ENCODE measurements at regions not wholly inside any gene's neighbourhood (a gene's known extent, or its start where the extent isn't known, plus 50 kb on each side); places are given as distances from the start of the nearest gene placed in this dataset.
"Not testable (repeated sequence)": the region's sequence is repeated elsewhere in the genome, so short reads cannot be mapped to it uniquely, and the experiment has no call there.

GRCh38 chr3:69613286-69613685 lies 126.0 kb upstream of the MITF start:
- intact Hi-C loops (cut with micrococcal nuclease; ENCODE audit: unreplicated experiment), result no loop called here
- Mint-ChIP-seq H3K9me3 (ENCODE audit: low read depth, unreplicated experiment) (peaks cover 2% of the 10 kb centered on the region), H3K27me3 (ENCODE audit: unreplicated experiment) (no peaks in the 10 kb centered on the region), H3K36me3 (ENCODE audit: insufficient read depth, unreplicated experiment) (no peaks in the 10 kb centered on the region), H3K27ac (ENCODE audit: unreplicated experiment) (no peak overlapping the region), H3K4me1 (ENCODE audit: low read depth, unreplicated experiment) (no peaks in the 10 kb centered on the region), H3K4me3 (ENCODE audit: low read depth, unreplicated experiment) (no peak overlapping the region)
- TF ChIP-seq, protein P1, sequence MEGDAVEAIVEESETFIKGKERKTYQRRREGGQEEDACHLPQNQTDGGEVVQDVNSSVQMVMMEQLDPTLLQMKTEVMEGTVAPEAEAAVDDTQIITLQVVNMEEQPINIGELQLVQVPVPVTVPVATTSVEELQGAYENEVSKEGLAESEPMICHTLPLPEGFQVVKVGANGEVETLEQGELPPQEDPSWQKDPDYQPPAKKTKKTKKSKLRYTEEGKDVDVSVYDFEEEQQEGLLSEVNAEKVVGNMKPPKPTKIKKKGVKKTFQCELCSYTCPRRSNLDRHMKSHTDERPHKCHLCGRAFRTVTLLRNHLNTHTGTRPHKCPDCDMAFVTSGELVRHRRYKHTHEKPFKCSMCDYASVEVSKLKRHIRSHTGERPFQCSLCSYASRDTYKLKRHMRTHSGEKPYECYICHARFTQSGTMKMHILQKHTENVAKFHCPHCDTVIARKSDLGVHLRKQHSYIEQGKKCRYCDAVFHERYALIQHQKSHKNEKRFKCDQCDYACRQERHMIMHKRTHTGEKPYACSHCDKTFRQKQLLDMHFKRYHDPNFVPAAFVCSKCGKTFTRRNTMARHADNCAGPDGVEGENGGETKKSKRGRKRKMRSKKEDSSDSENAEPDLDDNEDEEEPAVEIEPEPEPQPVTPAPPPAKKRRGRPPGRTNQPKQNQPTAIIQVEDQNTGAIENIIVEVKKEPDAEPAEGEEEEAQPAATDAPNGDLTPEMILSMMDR (IDR thresholded peaks at IDR 0.05; ENCODE audit: unreplicated experiment), result no peak
- CTCF ChIA-PET, result no interaction called here
- no TSS peak for BruUV-seq (replicated peaks)
- DNase-seq, result no peak

DNA sequence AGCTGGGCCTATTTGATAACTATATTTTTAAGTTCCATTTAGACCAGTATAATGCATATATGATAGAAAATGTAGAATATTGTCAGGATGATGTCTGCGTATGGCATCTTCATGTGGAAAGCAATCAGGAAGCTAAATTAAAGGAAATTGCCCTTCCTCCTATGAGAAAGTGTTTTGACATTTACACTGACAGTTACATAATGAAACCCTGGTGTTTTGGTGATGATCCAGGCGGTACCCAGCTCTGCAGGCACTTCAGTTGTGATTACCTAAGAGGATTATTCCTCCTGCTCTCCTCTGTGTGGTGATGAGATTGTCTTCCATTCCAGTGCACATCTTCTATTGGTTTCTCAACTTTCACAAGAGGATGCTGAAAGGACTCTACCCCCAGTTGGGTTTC lies 126.5 kb upstream of the MITF start:
- TF ChIP-seq, protein P1 (IDR thresholded peaks at IDR 0.05; ENCODE audit: unreplicated experiment), result no peak
- H3K4me1 Mint-ChIP-seq (ENCODE audit: low read depth, unreplicated experiment), result no peaks in the 10 kb centered on the region
- no peak for DNase-seq
- H3K36me3 Mint-ChIP-seq (ENCODE audit: insufficient read depth, unreplicated experiment), result no peaks in the 10 kb centered on the region
- BruUV-seq (replicated peaks), result no TSS peak
- peaks cover 2% of the 10 kb centered on the region for H3K9me3 Mint-ChIP-seq (ENCODE audit: low read depth, unreplicated experiment)
- H3K27me3 Mint-ChIP-seq (ENCODE audit: unreplicated experiment), result no peaks in the 10 kb centered on the region
- intact Hi-C loops (cut with micrococcal nuclease; ENCODE audit: unreplicated experiment), result no loop called here
- CTCF ChIA-PET, result no interaction called here
- no peak overlapping the region for H3K27ac Mint-ChIP-seq (ENCODE audit: unreplicated experiment)
- H3K4me3 Mint-ChIP-seq (ENCODE audit: low read depth, unreplicated experiment), result no peak overlapping the region

GRCh38 chr3:69609566-69609965 lies 129.7 kb upstream of the MITF start:
- H3K4me3 Mint-ChIP-seq (ENCODE audit: low read depth, unreplicated experiment); intact Hi-C loops (cut with micrococcal nuclease; ENCODE audit: unreplicated experiment); H3K36me3 Mint-ChIP-seq (ENCODE audit: insufficient read depth, unreplicated experiment); BruUV-seq (replicated peaks); H3K9me3 Mint-ChIP-seq (ENCODE audit: low read depth, unreplicated experiment); CTCF ChIA-PET; DNase-seq; H3K27ac Mint-ChIP-seq (ENCODE audit: unreplicated experiment); H3K27me3 Mint-ChIP-seq (ENCODE audit: unreplicated experiment); H3K4me1 Mint-ChIP-seq (ENCODE audit: low read depth, unreplicated experiment): not testable (repeated sequence)

- H3K36me3 Mint-ChIP-seq (ENCODE audit: insufficient read depth, unreplicated experiment), result no peaks in the 10 kb centered on the region
- TF ChIP-seq, protein P1 (IDR thresholded peaks at IDR 0.05; ENCODE audit: unreplicated experiment), result no peak
- no peaks in the 10 kb centered on the region for H3K4me1 Mint-ChIP-seq (ENCODE audit: low read depth, unreplicated experiment)
- H3K4me3 Mint-ChIP-seq (ENCODE audit: low read depth, unreplicated experiment), result no peak overlapping the region
- no peak for DNase-seq
- no TSS peak for BruUV-seq (replicated peaks)
- H3K27me3 Mint-ChIP-seq (ENCODE audit: unreplicated experiment), result no peaks in the 10 kb centered on the region
- CTCF ChIA-PET, result no interaction called here
- H3K9me3 Mint-ChIP-seq (ENCODE audit: low read depth, unreplicated experiment), result no peaks in the 10 kb centered on the region
- intact Hi-C loops (cut with micrococcal nuclease; ENCODE audit: unreplicated experiment), result no loop called here
- H3K27ac Mint-ChIP-seq (ENCODE audit: unreplicated experiment), result no peak overlapping the region
Measured at GRCh38 chr3:69607466-69608305, 131.6 kb upstream of the MITF start.

DNA sequence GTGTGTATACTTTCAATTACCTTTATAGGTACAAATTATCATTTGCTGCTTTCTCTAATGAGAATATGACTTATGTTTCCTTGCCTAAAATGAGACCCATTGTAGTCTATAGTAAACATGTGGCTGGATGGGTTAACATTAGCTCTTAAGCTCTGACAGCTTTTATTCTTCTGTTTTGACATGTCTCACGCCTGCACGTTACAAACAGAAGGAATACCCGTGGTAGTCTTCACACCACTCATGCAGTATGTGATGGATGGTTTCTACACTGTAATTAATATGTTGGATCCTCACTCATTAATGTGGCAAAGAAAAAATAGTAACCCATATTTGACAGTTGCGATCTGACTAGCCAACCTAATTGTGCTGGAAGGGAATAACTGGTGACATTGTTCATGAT lies 133.4 kb upstream of the MITF start:
- Mint-ChIP-seq H3K4me1 (ENCODE audit: low read depth, unreplicated experiment) (no peaks in the 10 kb centered on the region), H3K27me3 (ENCODE audit: unreplicated experiment) (no peaks in the 10 kb centered on the region), H3K4me3 (ENCODE audit: low read depth, unreplicated experiment) (no peak overlapping the region), H3K9me3 (ENCODE audit: low read depth, unreplicated experiment) (peaks cover under 1% of the 10 kb centered on the region), H3K36me3 (ENCODE audit: insufficient read depth, unreplicated experiment) (no peaks in the 10 kb centered on the region), H3K27ac (ENCODE audit: unreplicated experiment) (no peak overlapping the region)
- intact Hi-C loops (cut with micrococcal nuclease; ENCODE audit: unreplicated experiment), result no loop called here
- CTCF ChIA-PET, result no interaction called here
- BruUV-seq (replicated peaks), result no TSS peak
- no peak for DNase-seq
- TF ChIP-seq, protein P1 (IDR thresholded peaks at IDR 0.05; ENCODE audit: unreplicated experiment), result no peak

Data from Calu3 (cell line).